Stimulated activated CD8-positive, alpha-beta memory T cell treated with anti-CD3 and anti-CD28 coated beads, Interleukin-12 subunit alpha, Interleukin-12 subunit beta, amount 100 ng/mL, for 24 hours (primary cell): ENCODE measurements at regions not wholly inside any gene's neighbourhood (a gene's known extent, or its start where the extent isn't known, plus 50 kb on each side); places are given as distances from the start of the nearest gene placed in this dataset.
A peak's percentile ranks its signal among the peaks of the same experiment; 100 is the strongest.
"Not testable (repeated sequence)": the region's sequence is repeated elsewhere in the genome, so short reads cannot be mapped to it uniquely, and the experiment has no call there.

Source experiments
- DNase-seq: peaks from one replicate; pipeline ENCODE4 v3.0.0-alpha.2; 2020; ENCODE audit errors: extremely low read depth

GRCh38 chr11:67776852-67777520 is 102.6 kb upstream of the ALDH3B2 start:
- no peak for DNase-seq

- DNase-seq: not testable (repeated sequence)
These were observed 99.8 kb upstream of the ALDH3B2 start for GRCh38 chr11:67774175-67774574.

GRCh38 chr11:67768001-67768730 is 93.7 kb upstream of the ALDH3B2 start:
- not testable (repeated sequence) for DNase-seq

- DNase-seq: not testable (repeated sequence)
These were observed 86.8 kb upstream of the ALDH3B2 start for GRCh38 chr11:67761211-67761610.

- DNase-seq: not testable (repeated sequence)
These were observed 84.9 kb upstream of the ALDH3B2 start for GRCh38 chr11:67759321-67759720.

GRCh38 chr11:67758467-67758866 is 84.0 kb upstream of the ALDH3B2 start:
- not testable (repeated sequence) for DNase-seq

- DNase-seq: not testable (repeated sequence)
These were observed 83.6 kb upstream of the ALDH3B2 start for GRCh38 chr11:67758009-67758408.

- not testable (repeated sequence) for DNase-seq
These were observed 79.4 kb upstream of the ALDH3B2 start for GRCh38 chr11:67753820-67754219.

GRCh38 chr11:67745181-67745726 is 70.8 kb upstream of the ALDH3B2 start:
- DNase-seq: no peak

- not testable (repeated sequence) for DNase-seq
These were observed 69.8 kb upstream of the ALDH3B2 start for GRCh38 chr11:67744231-67744630.

GRCh38 chr11:67738231-67738630 is 63.8 kb upstream of the ALDH3B2 start:
- not testable (repeated sequence) for DNase-seq

- DNase-seq: not testable (repeated sequence)
These were observed 63.2 kb upstream of the ALDH3B2 start for GRCh38 chr11:67737562-67738080.

- peak; percentile 31 for DNase-seq
These were observed 57.8 kb upstream of the ALDH3B2 start for GRCh38 chr11:67732045-67732787.

GRCh38 chr11:67731583-67731982 is 57.2 kb upstream of the ALDH3B2 start:
- no peak for DNase-seq

GRCh38 chr11:67728163-67728571 is 53.7 kb upstream of the ALDH3B2 start:
- not testable (repeated sequence) for DNase-seq

- peak; percentile 10 for DNase-seq
These were observed 52.9 kb upstream of the ALDH3B2 start for GRCh38 chr11:67727066-67728040.
